ENCODE measurements at regions not wholly inside any gene's neighbourhood (a gene's known extent, or its start where the extent isn't known, plus 50 kb on each side); places are given as distances from the start of the nearest gene placed in this dataset.

GRCh38 chr20:41984031-41984430 lies 365.9 kb upstream of the CHD6 start:
- TF ChIP-seq ZBTB7A (IDR thresholded peaks at IDR 0.05; ENCODE audit: low read depth) (no peak), TCF12 (IDR thresholded peaks at IDR 0.05; ENCODE audit: low read depth) (no peak), REST (IDR thresholded peaks at IDR 0.05; ENCODE audit: low read depth) (no peak), NFIC (IDR thresholded peaks at IDR 0.05) (no peak), TEAD4 (IDR thresholded peaks at IDR 0.05) (no peak), MAX (IDR thresholded peaks at IDR 0.05) (no peak), YY1 (IDR thresholded peaks at IDR 0.05; ENCODE audit: low read depth) (no peak), FOXM1 (IDR thresholded peaks at IDR 0.05; ENCODE audit: borderline replicate concordance, low read depth) (no peak), RAD21 (IDR thresholded peaks at IDR 0.05; ENCODE audit: low read depth) (no peak), TAF1 (IDR thresholded peaks at IDR 0.05; ENCODE audit: low read depth) (no peak), EP300 (IDR thresholded peaks at IDR 0.05; ENCODE audit: borderline replicate concordance) (no peak), CEBPB (IDR thresholded peaks at IDR 0.05) (no peak), USF1 (IDR thresholded peaks at IDR 0.05) (no peak), CREB1 (IDR thresholded peaks at IDR 0.05; ENCODE audit: low read depth) (no peak)

GRCh38 chr20:41983159-41983558 lies 365.0 kb upstream of the CHD6 start:
- TF ChIP-seq MAX (IDR thresholded peaks at IDR 0.05) = no peak
- no peak for TF ChIP-seq CREB1 (IDR thresholded peaks at IDR 0.05; ENCODE audit: low read depth)
- no peak for TF ChIP-seq CEBPB (IDR thresholded peaks at IDR 0.05)
- no peak for TF ChIP-seq FOXM1 (IDR thresholded peaks at IDR 0.05; ENCODE audit: borderline replicate concordance, low read depth)
- TF ChIP-seq NFIC (IDR thresholded peaks at IDR 0.05) = no peak
- TF ChIP-seq USF1 (IDR thresholded peaks at IDR 0.05) = no peak
- no peak for TF ChIP-seq EP300 (IDR thresholded peaks at IDR 0.05; ENCODE audit: borderline replicate concordance)
- TF ChIP-seq TAF1 (IDR thresholded peaks at IDR 0.05; ENCODE audit: low read depth) = no peak
- no peak for TF ChIP-seq ZBTB7A (IDR thresholded peaks at IDR 0.05; ENCODE audit: low read depth)
- no peak for TF ChIP-seq EGR1 (IDR thresholded peaks at IDR 0.05)
- no peak for TF ChIP-seq RAD21 (IDR thresholded peaks at IDR 0.05; ENCODE audit: low read depth)

- TF ChIP-seq ZBTB7A (IDR thresholded peaks at IDR 0.05; ENCODE audit: low read depth) = no peak
- no peak for TF ChIP-seq USF1 (IDR thresholded peaks at IDR 0.05)
- TF ChIP-seq REST (IDR thresholded peaks at IDR 0.05; ENCODE audit: low read depth) = no peak
- no peak for TF ChIP-seq RAD21 (IDR thresholded peaks at IDR 0.05; ENCODE audit: low read depth)
- no peak for TF ChIP-seq FOXM1 (IDR thresholded peaks at IDR 0.05; ENCODE audit: borderline replicate concordance, low read depth)
- no peak for TF ChIP-seq EGR1 (IDR thresholded peaks at IDR 0.05)
- no peak for TF ChIP-seq CREB1 (IDR thresholded peaks at IDR 0.05; ENCODE audit: low read depth)
- TF ChIP-seq EP300 (IDR thresholded peaks at IDR 0.05; ENCODE audit: borderline replicate concordance) = no peak
- no peak for TF ChIP-seq NFIC (IDR thresholded peaks at IDR 0.05)
- no peak for TF ChIP-seq YY1 (IDR thresholded peaks at IDR 0.05; ENCODE audit: low read depth)
- no peak for TF ChIP-seq TCF12 (IDR thresholded peaks at IDR 0.05; ENCODE audit: low read depth)
- TF ChIP-seq CEBPB (IDR thresholded peaks at IDR 0.05) = no peak
- TF ChIP-seq TAF1 (IDR thresholded peaks at IDR 0.05; ENCODE audit: low read depth) = no peak
- TF ChIP-seq TEAD4 (IDR thresholded peaks at IDR 0.05) = no peak
- no peak for TF ChIP-seq MAX (IDR thresholded peaks at IDR 0.05)
These were observed 363.6 kb upstream of the CHD6 start for GRCh38 chr20:41981746-41982145.

GRCh38 chr20:41978875-41979274 lies 360.7 kb upstream of the CHD6 start:
- TF ChIP-seq CEBPB (IDR thresholded peaks at IDR 0.05) (no peak), CREB1 (IDR thresholded peaks at IDR 0.05; ENCODE audit: low read depth) (no peak), USF1 (IDR thresholded peaks at IDR 0.05) (no peak), FOXM1 (IDR thresholded peaks at IDR 0.05; ENCODE audit: borderline replicate concordance, low read depth) (no peak), ZBTB7A (IDR thresholded peaks at IDR 0.05; ENCODE audit: low read depth) (no peak)

- TF ChIP-seq USF1 (IDR thresholded peaks at IDR 0.05) = no peak
These were observed 360.1 kb upstream of the CHD6 start for GRCh38 chr20:41978246-41978790.
